Spleen (tissue), 11 donors: ENCODE measurements at regions not wholly inside any gene's neighbourhood (a gene's known extent, or its start where the extent isn't known, plus 50 kb on each side); places are given as distances from the start of the nearest gene placed in this dataset.

Source experiments
- DNase-seq: peaks from one replicate; pipeline ENCODE4 v3.0.0-alpha.2; 2020
- H3K27ac ChIP-seq, 8 donors: fragments of 200-600 bp; sonication (generic) in 7 of 8; 1 replicate in 4 of 8; 2 replicates in 4 of 8; pipeline versions ENCODE4 v1.5.0 to v1.8.0; 2016 to 2021; ENCODE audit warnings: inconsistent platforms in 4 of 8, mild to moderate bottlenecking in 4 of 8, moderate library complexity in 1 of 8
- H3K27me3 ChIP-seq, 7 donors: fragments of 200-600 bp; sonication (generic) in 6 of 7; replicated peaks in 1 of 7; 1 replicate in 4 of 7; 2 replicates in 3 of 7; pipeline versions ENCODE4 v1.5.0 to v1.8.0; 2016 to 2021; ENCODE audit warnings: inconsistent platforms in 3 of 7, mild to moderate bottlenecking in 1 of 7
- H3K36me3 ChIP-seq, 6 donors: fragments of 200-600 bp; sonication (generic) in 5 of 6; 1 replicate in 4 of 6; 2 replicates in 2 of 6; pipeline versions ENCODE4 v1.5.0 to v1.8.0; 2016 to 2021; ENCODE audit warnings: inconsistent platforms in 2 of 6
- H3K4me1 ChIP-seq, 6 donors: fragments of 200-600 bp; sonication (generic) in 5 of 6; 1 replicate in 3 of 6; 2 replicates in 3 of 6; pipeline versions ENCODE4 v1.5.0 to v1.8.0; 2016 to 2021; ENCODE audit warnings: inconsistent platforms in 3 of 6
- H3K4me3 ChIP-seq, 8 donors: fragments of 200-600 bp; sonication (generic) in 7 of 8; 1 replicate in 4 of 8; 2 replicates in 4 of 8; pipeline versions ENCODE4 v1.5.0 to v1.8.0; 2016 to 2021; ENCODE audit warnings: inconsistent platforms in 4 of 8, mild to moderate bottlenecking in 4 of 8, moderate library complexity in 2 of 8
- H3K9me3 ChIP-seq, 8 donors: fragments of 200-600 bp; sonication (generic) in 7 of 8; 1 replicate in 4 of 8; 2 replicates in 4 of 8; pipeline versions ENCODE4 v1.5.0 to v1.8.0; 2016 to 2021; ENCODE audit warnings: inconsistent platforms in 4 of 8
- CTCF ChIP-seq, 11 experiments: fragments of 200-600 bp in 7 of 11; fragments of 450-650 bp in 4 of 11; sonication (generic) in 4 of 11; IDR thresholded peaks in 8 of 11; conservative IDR thresholded peaks in 3 of 11; 1 replicate in 7 of 11; 2 replicates in 4 of 11; pipeline versions ENCODE4 v1.4.0 to v1.8.0; 2016 to 2021; ENCODE audit warnings: antibody characterized with exemption in 11 of 11, inconsistent platforms in 4 of 11, mild to moderate bottlenecking in 1 of 11
- POLR2A ChIP-seq, 3 donors: fragments of 450-650 bp; IDR thresholded peaks; one replicate each; pipeline ENCODE4 v1.5.1; 2017; ENCODE audit warnings: antibody characterized with exemption in 3 of 3, mild to moderate bottlenecking in 1 of 3
- POLR2AphosphoS5 ChIP-seq, 3 donors: sonication (generic); formaldehyde crosslinking; IDR thresholded peaks; one replicate each; pipeline ENCODE4 v1.5.1; 2017; ENCODE audit warnings: antibody characterized with exemption in 3 of 3
- WGBS, 5 donors: extraction: QIAGEN DNeasy Blood & Tissue Kit in 3 of 5; methylation state at CpG; one replicate each; pipeline versions ENCODE4 v1.1.5 to v1.1.7; 2013 to 2018; 5-methylcytosine and 5-hydroxymethylcytosine counted together
- intact Hi-C: fragments of 100-400 bp; cut with DNase I; formaldehyde crosslinking; loops from one replicate; pipeline ENCODE4 v1.15.0; 2023; ENCODE audit warnings: low total_unique reads
- donor health status: healthy with polysubstance abuse.
- donor health status: DM: no; HTN: no; CAD: no; lungs with moderate emphysema.
- donor health status: DM: no; HTN: no; CAD: no.
- donor health status: Bipolar disorder and iron deficiency.
- donor health status: healthy.
- donor health status: DM: no; HTN: no; CAD: no.
- donor health status: DM: yes; HTN: yes; CAD: no.

- Histone ChIP-seq H3K4me1 (no peaks in the 10 kb centered on the region), H3K9me3 (no peaks in the 10 kb centered on the region), H3K27ac (no peak overlapping the region), H3K27me3 (no peaks in the 10 kb centered on the region), H3K4me3 (no peak overlapping the region), H3K36me3 (no peaks in the 10 kb centered on the region)
- no peak for DNase-seq
- WGBS, 5 donors: 75 to 80% (median 78%) methylated on average over 6 of the region's 6 CpGs
- TF ChIP-seq CTCF (IDR thresholded peaks at IDR 0.05 in 8 of 11, conservative IDR thresholded peaks at IDR 0.05 in 3 of 11): no peak
- TF ChIP-seq POLR2AphosphoS5 (IDR thresholded peaks at IDR 0.05): no peak
- no peak for TF ChIP-seq POLR2A (IDR thresholded peaks at IDR 0.05)
- intact Hi-C loops: no loop called here
These were observed 442.9 kb downstream of the AASDHPPT start for GRCh38 chr11:106520146-106520912.

DNA sequence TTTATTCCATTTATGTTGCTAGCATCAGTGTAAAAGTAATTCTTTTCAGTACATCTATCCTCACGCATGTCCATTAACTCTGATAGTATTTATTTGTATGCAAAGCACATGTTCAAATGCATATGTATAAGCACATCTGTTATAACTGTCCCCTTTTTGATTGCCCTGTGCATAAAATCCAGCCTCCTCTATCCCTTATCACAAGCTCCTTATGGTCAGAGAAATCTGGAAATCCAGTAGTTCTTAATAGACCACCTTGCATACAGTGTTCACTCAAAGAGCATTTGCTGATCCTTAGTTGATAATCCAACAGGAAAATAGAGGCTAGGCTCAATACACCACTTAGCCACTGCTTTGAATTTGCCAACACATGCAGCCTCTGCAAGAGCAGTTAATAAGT lies 443.5 kb downstream of the AASDHPPT start:
- Histone ChIP-seq H3K27me3 (no peaks in the 10 kb centered on the region), H3K4me1 (no peaks in the 10 kb centered on the region), H3K36me3 (no peaks in the 10 kb centered on the region), H3K4me3 (no peak overlapping the region), H3K9me3 (no peaks in the 10 kb centered on the region), H3K27ac (no peak overlapping the region)
- no peak for DNase-seq
- intact Hi-C loops: no loop called here
- TF ChIP-seq POLR2A (IDR thresholded peaks at IDR 0.05) (no peak), CTCF (IDR thresholded peaks at IDR 0.05 in 8 of 11, conservative IDR thresholded peaks at IDR 0.05 in 3 of 11) (no peak), POLR2AphosphoS5 (IDR thresholded peaks at IDR 0.05) (no peak)
- WGBS, 5 donors: 89 to 94% (median 91%) methylated on average over 1 of the region's 1 CpG

DNA sequence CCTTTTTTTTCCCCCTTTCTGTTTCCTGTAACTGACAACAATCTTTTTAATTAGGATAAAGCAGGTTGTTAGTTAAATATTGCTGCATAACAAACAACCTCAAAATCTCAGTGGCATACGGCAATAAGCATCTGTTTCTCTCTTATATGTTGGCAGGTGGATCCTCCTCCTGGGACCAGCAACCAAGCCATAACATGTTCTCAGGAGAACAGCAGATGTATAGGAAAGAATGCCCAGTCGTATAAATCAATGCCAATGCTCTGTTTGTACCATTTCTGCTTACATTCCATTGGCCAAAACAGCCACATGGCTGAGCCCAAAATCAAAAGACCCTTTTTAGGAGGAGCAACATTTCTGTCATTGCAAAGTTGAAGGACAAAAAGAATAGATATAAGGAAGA lies 445.7 kb downstream of the AASDHPPT start:
- TF ChIP-seq POLR2A (IDR thresholded peaks at IDR 0.05) (no peak), POLR2AphosphoS5 (IDR thresholded peaks at IDR 0.05) (no peak), CTCF (IDR thresholded peaks at IDR 0.05 in 8 of 11, conservative IDR thresholded peaks at IDR 0.05 in 3 of 11) (no peak)
- intact Hi-C loops: no loop called here
- Histone ChIP-seq H3K27me3 (no peaks in the 10 kb centered on the region), H3K36me3 (no peaks in the 10 kb centered on the region), H3K4me3 (no peak overlapping the region), H3K4me1 (no peaks in the 10 kb centered on the region), H3K9me3 (peaks cover 0 to 3% (median 0%) of the 10 kb centered on the region in 8 donors), H3K27ac (no peak overlapping the region)
- no peak for DNase-seq
- 70 to 81% (median 74%) methylated on average over 2 of the region's 2 CpGs for WGBS, 5 donors

GRCh38 chr11:106523921-106524320 lies 446.5 kb downstream of the AASDHPPT start:
- TF ChIP-seq POLR2A (IDR thresholded peaks at IDR 0.05) (no peak), CTCF (IDR thresholded peaks at IDR 0.05 in 8 of 11, conservative IDR thresholded peaks at IDR 0.05 in 3 of 11) (no peak), POLR2AphosphoS5 (IDR thresholded peaks at IDR 0.05) (no peak)
- H3K9me3 ChIP-seq: peaks cover 0 to 8% (median 0%) of the 10 kb centered on the region in 8 donors
- H3K27me3 ChIP-seq: no peaks in the 10 kb centered on the region
- no peaks in the 10 kb centered on the region for H3K4me1 ChIP-seq
- intact Hi-C loops: no loop called here
- no peak overlapping the region for H3K27ac ChIP-seq
- 75 to 93% (median 87%) methylated on average over 2 of the region's 2 CpGs for WGBS, 5 donors
- no peak overlapping the region for H3K4me3 ChIP-seq
- no peak for DNase-seq
- no peaks in the 10 kb centered on the region for H3K36me3 ChIP-seq
